ENCODE measurements at regions not wholly inside any gene's neighbourhood (a gene's known extent, or its start where the extent isn't known, plus 50 kb on each side); places are given as distances from the start of the nearest gene placed in this dataset.

- TF ChIP-seq CTCF (IDR thresholded peaks at IDR 0.05), result no peak
- Histone ChIP-seq H3K36me3 (ENCODE audit: low read depth) (no peaks in the 10 kb centered on the region), H3K4me1 (ENCODE audit: low read depth) (no peaks in the 10 kb centered on the region), H3K9me3 (no peaks in the 10 kb centered on the region), H3K4me3 (no peak overlapping the region)
- intact Hi-C loops (cut with DNase I, micrococcal nuclease), result no loop called here
- DNase-seq (no peak), ATAC-seq (no peak)
These were observed 167.5 kb upstream of the SETBP1 start for GRCh38 chr18:44513233-44513632.

GRCh38 chr18:44514106-44514505, 166.6 kb upstream of the SETBP1 start:
- no peak for ATAC-seq
- TF ChIP-seq CTCF (IDR thresholded peaks at IDR 0.05), result no peak
- intact Hi-C loops (cut with DNase I, micrococcal nuclease), result no loop called here
- DNase-seq, result no peak
- Histone ChIP-seq H3K9me3 (no peaks in the 10 kb centered on the region), H3K4me3 (no peak overlapping the region), H3K4me1 (ENCODE audit: low read depth) (no peaks in the 10 kb centered on the region), H3K36me3 (ENCODE audit: low read depth) (no peaks in the 10 kb centered on the region)

- no peak for TF ChIP-seq CTCF (IDR thresholded peaks at IDR 0.05)
- DNase-seq, result no peak
- H3K4me3 ChIP-seq, result no peak overlapping the region
- H3K4me1 ChIP-seq (ENCODE audit: low read depth), result no peaks in the 10 kb centered on the region
- H3K36me3 ChIP-seq (ENCODE audit: low read depth), result no peaks in the 10 kb centered on the region
- no peaks in the 10 kb centered on the region for H3K9me3 ChIP-seq
- intact Hi-C loops (cut with DNase I, micrococcal nuclease), result no loop called here
- no peak for ATAC-seq
These were observed 165.9 kb upstream of the SETBP1 start for GRCh38 chr18:44514766-44515165.

- H3K9me3 ChIP-seq, result no peaks in the 10 kb centered on the region
- ATAC-seq (no peak), DNase-seq (no peak)
- TF ChIP-seq CTCF (IDR thresholded peaks at IDR 0.05), result no peak
- H3K4me3 ChIP-seq, result no peak overlapping the region
- no peaks in the 10 kb centered on the region for H3K36me3 ChIP-seq (ENCODE audit: low read depth)
- intact Hi-C loops (cut with DNase I, micrococcal nuclease), result no loop called here
- no peaks in the 10 kb centered on the region for H3K4me1 ChIP-seq (ENCODE audit: low read depth)
These were observed 164.2 kb upstream of the SETBP1 start for GRCh38 chr18:44516450-44516849.

- ATAC-seq (no peak), DNase-seq (no peak)
- TF ChIP-seq CTCF (IDR thresholded peaks at IDR 0.05), result no peak
- intact Hi-C loops (cut with DNase I, micrococcal nuclease), result no loop called here
- Histone ChIP-seq H3K4me3 (no peak overlapping the region), H3K4me1 (ENCODE audit: low read depth) (no peaks in the 10 kb centered on the region), H3K36me3 (ENCODE audit: low read depth) (no peaks in the 10 kb centered on the region), H3K9me3 (no peaks in the 10 kb centered on the region)
These were observed 163.6 kb upstream of the SETBP1 start for GRCh38 chr18:44517136-44517535.

- DNase-seq, result no peak
- no peak for TF ChIP-seq CTCF (IDR thresholded peaks at IDR 0.05)
- intact Hi-C loops (cut with DNase I, micrococcal nuclease), result no loop called here
- H3K4me1 ChIP-seq (ENCODE audit: low read depth), result no peaks in the 10 kb centered on the region
- no peaks in the 10 kb centered on the region for H3K36me3 ChIP-seq (ENCODE audit: low read depth)
- H3K9me3 ChIP-seq, result no peaks in the 10 kb centered on the region
- ATAC-seq, result no peak
- H3K4me3 ChIP-seq, result no peak overlapping the region
These were observed 162.5 kb upstream of the SETBP1 start for GRCh38 chr18:44518091-44518615.
